Osteocyte (in vitro differentiated cells): ENCODE measurements at regions not wholly inside any gene's neighbourhood (a gene's known extent, or its start where the extent isn't known, plus 50 kb on each side); places are given as distances from the start of the nearest gene placed in this dataset.

Source experiments
- DNase-seq: peaks from one replicate; pipeline ENCODE4 v3.0.0; 2021; ENCODE audit warnings: mixed read lengths; ENCODE audit not compliant: unreplicated experiment; ENCODE audit errors: extremely low spot score
- H3K27ac Mint-ChIP-seq: one replicate; pipeline ENCODE4 v1.8.0; 2021; ENCODE audit warnings: mild to moderate bottlenecking, mixed read lengths; ENCODE audit not compliant: unreplicated experiment
- H3K27me3 Mint-ChIP-seq: one replicate; pipeline ENCODE4 v1.8.0; 2021; ENCODE audit warnings: mixed read lengths; ENCODE audit not compliant: unreplicated experiment
- H3K36me3 Mint-ChIP-seq: one replicate; pipeline ENCODE4 v1.8.0; 2021; ENCODE audit warnings: mixed read lengths; ENCODE audit not compliant: unreplicated experiment
- H3K4me1 Mint-ChIP-seq: one replicate; pipeline ENCODE4 v1.8.0; 2021; ENCODE audit warnings: mixed read lengths; ENCODE audit not compliant: unreplicated experiment
- H3K4me3 Mint-ChIP-seq: one replicate; pipeline ENCODE4 v1.8.0; 2021; ENCODE audit warnings: mild to moderate bottlenecking, moderate library complexity, mixed read lengths; ENCODE audit not compliant: unreplicated experiment
- H3K9me3 Mint-ChIP-seq: one replicate; pipeline ENCODE4 v1.8.0; 2021; ENCODE audit warnings: mixed read lengths; ENCODE audit not compliant: unreplicated experiment
- TF ChIP-seq, protein P1 (sequence below): fragments of 200-600 bp; sonication (generic); IDR thresholded peaks from 2 replicates; pipeline ENCODE4 v1.5.0; 2021; ENCODE audit warnings: antibody characterized with exemption, mild to moderate bottlenecking, moderate library complexity

DNA sequence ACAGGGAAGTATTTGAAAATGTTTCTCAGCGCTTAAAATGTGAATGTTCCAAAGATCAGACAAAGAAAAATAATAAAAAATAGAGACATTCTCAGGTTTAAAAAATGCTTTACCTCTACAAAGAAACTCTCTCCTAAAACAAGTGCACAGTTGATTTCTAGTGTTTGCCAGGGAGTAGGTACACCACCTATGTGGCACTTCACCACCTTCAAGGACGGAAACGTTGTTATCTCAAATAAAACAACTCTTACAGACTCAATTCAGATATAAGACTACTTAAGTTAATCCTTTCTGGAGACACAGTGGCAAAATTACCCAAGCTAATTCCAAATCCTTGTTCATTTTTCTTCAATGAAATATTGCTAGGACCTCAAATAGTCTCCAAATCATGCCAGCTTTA is 286.4 kb upstream of the ISL1 start:
- TF ChIP-seq, protein P1, sequence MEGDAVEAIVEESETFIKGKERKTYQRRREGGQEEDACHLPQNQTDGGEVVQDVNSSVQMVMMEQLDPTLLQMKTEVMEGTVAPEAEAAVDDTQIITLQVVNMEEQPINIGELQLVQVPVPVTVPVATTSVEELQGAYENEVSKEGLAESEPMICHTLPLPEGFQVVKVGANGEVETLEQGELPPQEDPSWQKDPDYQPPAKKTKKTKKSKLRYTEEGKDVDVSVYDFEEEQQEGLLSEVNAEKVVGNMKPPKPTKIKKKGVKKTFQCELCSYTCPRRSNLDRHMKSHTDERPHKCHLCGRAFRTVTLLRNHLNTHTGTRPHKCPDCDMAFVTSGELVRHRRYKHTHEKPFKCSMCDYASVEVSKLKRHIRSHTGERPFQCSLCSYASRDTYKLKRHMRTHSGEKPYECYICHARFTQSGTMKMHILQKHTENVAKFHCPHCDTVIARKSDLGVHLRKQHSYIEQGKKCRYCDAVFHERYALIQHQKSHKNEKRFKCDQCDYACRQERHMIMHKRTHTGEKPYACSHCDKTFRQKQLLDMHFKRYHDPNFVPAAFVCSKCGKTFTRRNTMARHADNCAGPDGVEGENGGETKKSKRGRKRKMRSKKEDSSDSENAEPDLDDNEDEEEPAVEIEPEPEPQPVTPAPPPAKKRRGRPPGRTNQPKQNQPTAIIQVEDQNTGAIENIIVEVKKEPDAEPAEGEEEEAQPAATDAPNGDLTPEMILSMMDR: no peak
- Mint-ChIP-seq H3K27me3 (no peaks in the 10 kb centered on the region), H3K9me3 (no peaks in the 10 kb centered on the region), H3K4me1 (no peaks in the 10 kb centered on the region), H3K27ac (no peak overlapping the region), H3K4me3 (no peak overlapping the region), H3K36me3 (no peaks in the 10 kb centered on the region)
- no peak for DNase-seq

DNA sequence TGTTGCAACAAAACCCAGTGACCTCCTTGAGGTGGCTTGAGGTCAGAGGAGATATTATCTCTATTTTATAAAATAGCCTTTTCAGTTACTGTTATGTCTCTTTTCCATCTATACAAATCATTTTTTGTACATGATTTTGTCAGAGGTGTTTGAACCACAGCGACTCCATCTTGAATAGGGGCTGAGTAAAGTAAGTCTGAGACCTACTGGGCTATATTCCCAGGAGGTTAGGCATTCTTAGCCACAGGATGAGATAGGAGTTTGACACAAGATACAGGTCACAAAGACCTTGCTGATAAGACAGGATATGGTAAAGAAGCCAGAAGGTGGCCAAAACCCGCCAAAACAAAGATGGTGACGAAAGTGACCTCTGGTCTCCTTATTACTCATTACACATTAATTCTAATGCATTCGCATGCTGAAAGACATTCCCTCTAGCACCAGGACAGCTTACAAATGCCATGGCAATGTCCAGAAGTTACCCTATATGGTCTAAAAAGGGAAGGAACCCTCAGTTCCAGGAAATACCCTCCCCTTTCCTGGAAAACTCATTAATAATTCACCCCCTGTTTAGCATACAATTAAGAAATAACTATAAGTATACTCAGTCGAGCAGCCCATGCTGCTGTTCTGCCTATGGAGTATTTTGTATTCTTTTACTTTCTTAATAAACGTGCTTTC is 283.9 kb upstream of the ISL1 start:
- DNase-seq: no peak
- no peaks in the 10 kb centered on the region for H3K27me3 Mint-ChIP-seq
- no peaks in the 10 kb centered on the region for H3K4me1 Mint-ChIP-seq
- H3K4me3 Mint-ChIP-seq: no peak overlapping the region
- TF ChIP-seq, protein P1: no peak
- no peaks in the 10 kb centered on the region for H3K36me3 Mint-ChIP-seq
- no peak overlapping the region for H3K27ac Mint-ChIP-seq
- H3K9me3 Mint-ChIP-seq: no peaks in the 10 kb centered on the region

DNA sequence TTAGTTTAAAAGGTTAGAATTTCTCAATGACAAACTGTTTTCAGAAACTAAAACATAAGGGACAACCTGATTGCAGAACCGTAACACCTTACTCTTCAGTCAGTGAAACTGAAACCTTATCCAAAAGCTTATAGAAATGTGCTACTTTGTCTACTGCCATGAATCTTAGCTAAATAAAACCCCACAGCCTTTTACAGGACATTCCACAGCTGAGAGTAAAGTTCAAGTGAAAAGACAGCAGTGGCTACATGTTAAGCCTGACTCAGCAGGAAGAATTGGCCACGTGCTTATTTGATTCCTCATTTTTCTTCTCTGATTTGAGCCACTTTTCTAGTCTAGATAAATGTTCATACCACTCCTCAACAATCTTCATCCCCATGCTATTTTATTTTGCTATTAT is 278.7 kb upstream of the ISL1 start:
- no peak for DNase-seq
- Mint-ChIP-seq H3K4me3 (no peak overlapping the region), H3K27me3 (no peaks in the 10 kb centered on the region), H3K9me3 (peaks cover 5% of the 10 kb centered on the region), H3K4me1 (no peaks in the 10 kb centered on the region), H3K36me3 (no peaks in the 10 kb centered on the region), H3K27ac (no peak overlapping the region)
- TF ChIP-seq, protein P1: no peak

DNA sequence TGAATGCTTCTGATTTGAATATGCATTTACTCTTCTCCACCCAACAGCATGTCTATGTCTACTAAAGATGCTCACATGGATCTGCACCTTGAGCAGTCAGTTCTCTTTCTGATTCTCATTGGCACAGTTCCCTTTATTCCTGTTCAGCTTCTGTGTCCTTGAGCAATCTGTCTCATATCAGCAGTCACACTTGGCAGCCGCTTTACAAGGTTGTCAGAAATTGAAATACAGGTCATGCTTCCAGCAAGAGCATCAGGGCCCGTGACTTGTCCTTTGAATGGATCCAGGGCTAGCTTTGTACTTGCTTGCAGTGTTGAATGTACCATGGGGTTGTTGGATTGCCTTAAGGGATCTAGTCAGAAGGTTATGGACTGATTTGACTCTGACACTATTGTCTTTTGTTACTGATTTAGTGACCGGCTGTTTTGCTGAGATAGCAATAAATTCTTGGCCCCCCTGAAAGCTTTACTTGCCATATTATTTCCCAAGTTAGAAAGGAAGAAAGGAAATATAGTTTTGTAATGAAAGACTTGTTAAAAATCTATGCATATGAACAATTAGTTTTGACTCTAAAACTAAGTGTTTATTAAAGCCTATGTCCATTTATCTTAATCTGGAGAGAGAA is 273.4 kb upstream of the ISL1 start:
- TF ChIP-seq, protein P1: no peak
- DNase-seq: no peak
- no peaks in the 10 kb centered on the region for H3K4me1 Mint-ChIP-seq
- H3K27ac Mint-ChIP-seq: no peak overlapping the region
- peaks cover 16% of the 10 kb centered on the region for H3K9me3 Mint-ChIP-seq
- H3K36me3 Mint-ChIP-seq: no peaks in the 10 kb centered on the region
- no peaks in the 10 kb centered on the region for H3K27me3 Mint-ChIP-seq
- no peak overlapping the region for H3K4me3 Mint-ChIP-seq

DNA sequence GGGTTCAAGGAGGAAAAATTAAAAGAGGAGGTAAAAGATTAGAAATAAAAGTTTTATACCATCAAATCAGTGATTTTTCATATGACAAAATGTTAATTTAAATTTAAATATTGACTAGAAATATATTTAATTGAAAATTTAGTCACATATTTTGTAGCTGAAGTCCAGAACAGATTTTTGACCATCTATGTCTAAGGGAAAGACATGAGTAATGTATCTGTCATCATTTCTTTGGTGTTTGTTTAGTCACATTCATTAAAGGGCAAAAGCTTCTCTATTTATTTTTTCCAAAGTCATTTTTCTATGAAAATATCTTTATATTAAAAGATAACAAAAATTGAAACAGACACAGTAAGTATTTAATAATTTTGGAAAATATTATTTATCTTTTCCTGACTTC is 252.0 kb upstream of the ISL1 start:
- H3K27me3 Mint-ChIP-seq: no peaks in the 10 kb centered on the region
- H3K27ac Mint-ChIP-seq: no peak overlapping the region
- no peak for DNase-seq
- H3K4me1 Mint-ChIP-seq: no peaks in the 10 kb centered on the region
- H3K36me3 Mint-ChIP-seq: no peaks in the 10 kb centered on the region
- TF ChIP-seq, protein P1: no peak
- H3K4me3 Mint-ChIP-seq: no peak overlapping the region
- H3K9me3 Mint-ChIP-seq: peaks cover 30% of the 10 kb centered on the region
